Kidney glomerular epithelial cell (primary cell): ENCODE measurements at regions not wholly inside any gene's neighbourhood (a gene's known extent, or its start where the extent isn't known, plus 50 kb on each side); places are given as distances from the start of the nearest gene placed in this dataset.
"Not testable (repeated sequence)": the region's sequence is repeated elsewhere in the genome, so short reads cannot be mapped to it uniquely, and the experiment has no call there.

Experiments used
- DNase-seq: peaks from one replicate; lab custom pipeline; 2025; lab: John Stamatoyannopoulos, UW

GRCh38 chr22:47325249-47325648, 562.8 kb downstream of the TBC1D22A start:
- DNase-seq: no peak

DNA sequence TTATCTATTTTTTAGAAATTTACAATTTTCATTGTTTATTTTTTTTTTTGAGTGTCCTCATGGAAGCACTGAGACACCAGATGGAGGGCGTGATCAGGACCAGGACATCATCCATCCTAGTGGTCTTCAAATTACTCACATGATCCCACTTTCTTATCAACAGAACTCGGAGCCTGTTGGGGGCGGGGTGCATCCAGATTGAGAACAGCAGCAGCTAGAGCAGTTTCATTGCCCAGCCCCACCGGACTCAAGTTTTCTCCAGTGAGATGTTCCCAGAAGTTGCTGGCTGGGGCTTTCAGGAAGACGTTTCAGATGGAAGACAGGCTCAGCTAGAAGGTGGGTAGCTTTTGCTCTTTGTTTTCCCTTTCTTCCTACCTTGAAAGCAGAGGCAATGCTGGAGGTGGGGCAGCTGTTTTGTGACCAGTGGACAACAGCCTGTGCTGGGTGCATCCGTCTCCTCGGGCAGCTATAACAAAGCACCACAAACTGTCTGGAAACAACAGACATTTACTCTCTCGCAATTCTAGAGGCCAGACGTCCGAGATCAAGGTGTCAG, 562.1 kb downstream of the TBC1D22A start:
- DNase-seq: no peak

DNA sequence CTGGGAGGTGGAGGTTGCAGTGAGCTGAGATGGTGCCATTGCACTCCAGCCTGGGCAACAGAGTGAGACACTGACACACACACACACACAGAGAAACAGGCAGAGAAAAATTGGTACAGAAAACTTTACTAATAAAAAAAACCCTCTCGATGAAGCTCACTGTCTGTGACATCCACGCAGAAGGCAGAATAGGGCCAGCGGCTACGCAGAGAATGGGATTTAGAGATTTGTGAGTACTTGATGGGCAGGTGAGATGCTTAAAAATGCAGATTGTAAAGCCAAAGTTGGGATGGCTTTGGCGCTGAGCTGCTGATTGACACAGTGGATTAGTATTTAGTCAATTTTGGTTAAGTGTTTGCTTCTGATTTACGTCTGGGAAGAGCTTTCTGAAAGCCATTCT, 561.1 kb downstream of the TBC1D22A start:
- no peak for DNase-seq

GRCh38 chr22:47322854-47323253, 560.4 kb downstream of the TBC1D22A start:
- no peak for DNase-seq

GRCh38 chr22:47320560-47320959, 558.1 kb downstream of the TBC1D22A start:
- DNase-seq: no peak

DNA sequence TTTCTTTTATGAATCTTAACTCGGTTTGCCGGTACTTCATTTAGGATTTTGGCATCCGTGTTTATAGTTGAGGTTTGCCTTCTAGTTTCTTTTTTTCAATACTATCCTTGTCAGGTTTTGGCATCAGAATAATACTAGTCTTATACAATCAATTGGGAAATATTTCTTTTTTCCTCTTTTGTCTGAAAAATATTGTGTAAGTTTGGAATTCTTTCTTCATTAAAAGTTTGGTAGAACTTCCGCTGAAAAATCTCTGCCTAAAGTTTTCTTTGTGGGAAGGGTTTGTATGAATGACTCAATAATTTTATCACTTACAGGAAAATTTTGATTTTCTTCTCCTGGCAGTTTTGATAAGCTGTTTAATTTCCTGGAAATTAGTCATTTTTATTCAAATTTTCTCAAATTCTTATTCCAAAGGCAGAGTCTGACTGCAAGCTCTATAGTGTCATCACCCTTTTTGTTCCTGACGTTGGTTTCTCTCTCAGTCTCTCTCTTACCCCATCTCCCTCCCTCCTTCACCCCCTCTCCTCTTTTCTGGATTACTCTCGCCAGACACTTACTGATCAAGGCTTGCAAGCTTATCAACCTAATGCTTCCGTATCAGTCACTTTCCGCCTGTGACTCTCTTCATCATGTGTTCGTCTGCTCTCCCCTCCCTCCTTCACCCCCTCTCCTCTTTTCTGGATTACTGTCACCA, 555.7 kb downstream of the TBC1D22A start:
- no peak for DNase-seq

GRCh38 chr22:47315862-47316419, 553.5 kb downstream of the TBC1D22A start:
- no peak for DNase-seq

GRCh38 chr22:47310601-47311000, 548.2 kb downstream of the TBC1D22A start:
- DNase-seq: no peak

- no peak for DNase-seq
These were observed 547.5 kb downstream of the TBC1D22A start for GRCh38 chr22:47309946-47310345.

DNA sequence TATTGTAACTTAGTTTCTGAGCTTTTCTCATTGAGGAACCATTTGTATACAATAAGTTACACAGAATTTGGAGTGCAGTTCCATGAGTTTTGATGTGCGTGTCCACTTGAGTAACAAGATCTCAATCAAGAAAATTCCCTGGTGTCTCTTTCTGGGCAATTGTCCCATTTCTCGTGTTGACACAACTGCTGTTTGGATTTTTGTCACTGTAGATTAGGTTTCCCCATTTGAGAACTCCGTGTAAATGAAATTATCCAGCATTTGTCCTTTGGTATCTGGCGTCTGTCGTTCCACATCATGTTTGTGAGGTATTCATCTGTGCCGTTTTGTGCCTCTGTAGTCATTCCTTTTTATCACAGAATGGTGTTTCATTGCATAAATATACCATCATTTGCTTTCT, 547.0 kb downstream of the TBC1D22A start:
- no peak for DNase-seq

DNA sequence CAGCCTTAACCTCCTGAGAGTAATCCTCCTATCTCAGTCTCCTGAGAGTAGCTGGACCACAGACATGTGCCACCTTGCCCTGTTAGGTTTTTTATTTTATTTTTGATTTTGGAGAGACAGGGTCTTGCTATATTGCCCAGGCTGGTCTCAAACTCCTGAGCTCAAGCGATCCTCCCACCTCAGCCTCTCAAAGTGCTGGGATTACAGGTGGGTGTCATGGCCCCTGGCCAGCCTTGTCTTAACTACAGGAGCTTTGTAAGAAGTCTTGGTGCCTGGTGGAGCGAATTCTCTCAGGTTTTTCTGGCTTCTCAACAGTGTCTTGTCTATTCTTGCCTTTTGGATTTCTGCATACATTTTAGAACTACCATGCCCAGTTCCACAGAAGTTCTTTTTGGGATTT, 546.4 kb downstream of the TBC1D22A start:
- DNase-seq: no peak

GRCh38 chr22:47307822-47308221, 545.4 kb downstream of the TBC1D22A start:
- DNase-seq: no peak

DNA sequence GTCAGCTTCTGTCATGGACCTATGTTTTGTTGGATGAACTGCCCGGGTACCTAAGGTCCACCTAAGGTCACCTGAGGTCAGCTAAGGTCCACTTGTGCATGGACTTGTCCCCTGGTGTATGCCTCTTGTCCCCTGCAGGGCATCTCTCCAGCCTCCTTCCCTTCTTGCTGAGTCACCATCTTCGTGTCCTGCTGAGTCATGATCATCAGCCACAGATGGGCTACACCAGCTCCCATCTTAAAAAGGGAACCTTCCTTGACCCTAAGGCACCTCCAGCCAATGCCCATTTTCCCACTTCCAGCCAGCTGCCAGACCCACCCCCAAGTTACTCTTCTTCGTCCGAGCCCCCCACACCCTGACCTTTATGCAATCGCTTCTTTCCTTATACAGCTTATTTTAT, 544.9 kb downstream of the TBC1D22A start:
- DNase-seq: no peak

DNA sequence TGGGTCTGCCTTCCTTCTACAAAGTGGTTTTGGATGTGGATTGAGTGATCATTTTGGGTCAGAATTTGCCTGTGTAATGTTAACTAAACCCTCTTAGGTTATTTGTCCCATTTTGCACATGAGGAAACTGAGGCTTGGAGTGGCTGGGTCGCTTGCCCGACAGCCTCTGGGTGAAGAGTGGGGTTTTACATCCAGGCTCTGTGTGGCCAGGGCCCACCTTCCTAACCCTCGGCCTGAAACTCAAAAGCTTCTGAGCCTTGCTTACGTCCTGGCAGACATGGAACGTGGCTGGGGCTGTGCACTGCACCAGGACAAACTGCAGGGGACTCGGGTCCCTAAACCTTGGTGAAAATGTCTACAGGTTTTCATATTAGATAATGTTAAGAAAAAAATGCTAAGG, 542.4 kb downstream of the TBC1D22A start:
- no peak for DNase-seq

DNA sequence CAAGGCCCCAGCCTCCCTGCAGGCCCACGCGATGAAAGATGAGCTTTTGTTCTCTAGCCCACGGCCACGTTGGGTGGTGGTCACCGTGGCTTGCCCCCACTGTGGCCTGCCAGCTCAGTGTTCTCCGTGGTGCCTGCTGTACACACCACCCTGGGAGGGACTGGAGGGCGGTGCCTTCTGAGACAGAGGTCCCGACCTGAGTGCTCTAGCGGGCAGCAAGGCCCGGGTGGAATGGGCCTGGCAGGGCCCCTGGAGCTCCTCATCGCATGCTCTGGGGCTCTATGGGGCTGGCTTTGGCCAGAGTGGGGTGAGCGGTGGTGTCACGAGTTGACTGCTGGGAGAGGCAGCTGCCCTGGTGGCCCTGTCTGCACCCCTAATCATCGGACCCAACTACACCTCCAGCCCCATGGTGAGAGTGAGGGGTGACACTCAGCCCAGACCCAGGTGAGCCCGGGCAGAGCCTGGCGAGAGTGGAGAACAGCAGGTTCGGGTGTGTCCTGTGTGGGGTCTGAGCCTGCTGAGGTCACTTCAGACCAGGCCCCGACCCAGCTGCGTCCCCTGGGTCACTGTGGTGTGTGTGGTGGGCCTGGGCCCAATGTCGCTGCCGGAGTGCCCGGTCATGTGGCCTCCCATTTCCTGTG, 541.9 kb downstream of the TBC1D22A start:
- DNase-seq: no peak

- no peak for DNase-seq
These were observed 540.9 kb downstream of the TBC1D22A start for GRCh38 chr22:47303161-47303890.

- DNase-seq: not testable (repeated sequence)
These were observed 540.1 kb downstream of the TBC1D22A start for GRCh38 chr22:47302587-47302986.

GRCh38 chr22:47301820-47302475, 539.5 kb downstream of the TBC1D22A start:
- DNase-seq: no peak

GRCh38 chr22:47300698-47301405, 538.4 kb downstream of the TBC1D22A start:
- no peak for DNase-seq

GRCh38 chr22:47299863-47300697, 537.6 kb downstream of the TBC1D22A start:
- DNase-seq: no peak
